GM18505 (cell line): ENCODE measurements at regions not wholly inside any gene's neighbourhood (a gene's known extent, or its start where the extent isn't known, plus 50 kb on each side); places are given as distances from the start of the nearest gene placed in this dataset.
"Not testable (repeated sequence)": the region's sequence is repeated elsewhere in the genome, so short reads cannot be mapped to it uniquely, and the experiment has no call there.

Source experiments
- ATAC-seq: cut with Tn5 transposase; IDR thresholded peaks from one replicate; pipeline ENCODE4 v1.9.1; 2021; ENCODE audit not compliant: unreplicated experiment
- POLR2A ChIP-seq: IDR thresholded peaks from 4 replicates; pipeline ENCODE4 v1.6.1; 2011; ENCODE audit warnings: borderline replicate concordance; ENCODE audit not compliant: insufficient read depth, insufficient read length; ENCODE audit errors: extremely low read depth

DNA sequence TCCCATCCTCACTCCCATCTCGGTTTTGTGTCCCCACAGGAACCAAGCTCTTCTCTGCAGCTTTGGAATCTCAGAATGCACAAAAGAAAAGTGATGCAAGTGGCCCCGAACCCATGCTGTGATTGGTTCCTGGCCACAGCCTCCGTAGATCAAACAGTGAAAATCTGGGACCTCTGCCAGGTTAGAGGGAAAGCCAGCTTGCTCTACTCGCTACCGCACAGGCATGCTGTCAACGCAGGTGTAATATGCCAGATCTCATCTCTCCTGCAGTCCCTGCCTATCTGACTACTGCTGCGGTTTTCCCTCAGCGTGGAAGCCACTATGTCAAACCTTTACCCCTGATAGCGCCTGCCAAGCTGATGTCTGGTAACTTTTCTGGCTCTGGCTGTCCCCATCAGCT is 200.5 kb upstream of the LRRC4C start:
- no peak for ATAC-seq
- no peak for TF ChIP-seq POLR2A

DNA sequence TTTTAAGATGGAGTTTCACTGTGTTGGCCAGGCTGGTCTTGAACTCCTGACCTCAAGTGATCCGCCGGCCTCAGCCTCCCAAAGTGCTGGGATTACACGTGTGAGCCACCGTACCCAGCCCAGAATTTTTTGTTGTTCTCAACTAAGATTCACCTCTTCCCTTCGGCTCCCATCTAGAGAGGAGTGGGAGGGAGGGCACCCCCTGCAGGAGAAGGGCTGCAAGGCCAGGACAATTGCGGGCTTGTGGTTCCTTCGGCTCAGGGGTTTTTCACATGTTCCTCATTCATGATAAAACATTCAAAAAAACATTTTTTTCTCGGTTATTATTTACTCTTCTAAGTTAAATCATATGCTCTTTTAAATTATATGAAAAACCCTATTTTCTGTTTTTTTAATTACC is 201.1 kb upstream of the LRRC4C start:
- TF ChIP-seq POLR2A: no peak
- ATAC-seq: no peak

DNA sequence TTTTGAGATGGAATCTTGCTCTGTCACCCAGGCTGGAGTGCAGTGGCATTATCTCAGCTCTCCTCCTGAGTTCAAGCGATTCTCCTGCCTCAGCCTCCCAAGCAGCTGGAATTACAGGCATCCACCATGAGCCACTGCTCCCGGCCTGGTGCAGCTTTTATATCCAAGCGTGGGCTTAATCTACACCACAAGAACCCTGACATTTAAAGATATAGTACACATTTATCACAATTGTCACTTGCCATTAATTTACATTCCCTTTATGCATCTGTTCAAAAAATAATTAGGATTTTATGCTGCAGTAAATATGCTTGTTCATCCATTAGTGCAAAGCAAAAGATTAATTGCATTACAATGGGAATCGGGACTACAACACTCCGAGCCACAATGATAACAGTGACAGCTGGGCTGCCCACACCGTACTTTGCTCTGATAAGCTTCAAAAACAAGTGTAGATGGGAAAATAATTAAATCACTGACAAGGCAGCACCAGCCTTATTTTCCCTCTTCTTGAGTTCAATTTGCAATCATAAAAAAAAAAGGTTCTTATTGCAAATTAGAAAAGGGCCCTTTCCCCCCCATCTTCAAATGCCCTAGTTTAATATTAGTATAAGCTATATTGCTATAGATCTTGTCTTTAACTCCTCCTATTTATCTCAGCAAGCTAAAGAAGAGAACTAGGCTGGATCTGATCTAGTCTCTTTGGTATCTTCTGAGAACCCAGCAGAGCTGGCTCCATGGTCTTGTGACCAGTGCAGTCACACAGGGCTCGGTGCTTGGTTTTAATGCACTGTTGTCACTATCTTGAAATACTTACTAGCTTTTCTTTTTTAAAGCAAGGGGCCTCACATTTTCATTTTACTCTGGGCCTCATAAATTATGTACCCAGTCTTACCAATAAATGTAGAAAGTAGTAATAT is 206.2 kb upstream of the LRRC4C start:
- no peak for ATAC-seq
- TF ChIP-seq POLR2A: no peak

DNA sequence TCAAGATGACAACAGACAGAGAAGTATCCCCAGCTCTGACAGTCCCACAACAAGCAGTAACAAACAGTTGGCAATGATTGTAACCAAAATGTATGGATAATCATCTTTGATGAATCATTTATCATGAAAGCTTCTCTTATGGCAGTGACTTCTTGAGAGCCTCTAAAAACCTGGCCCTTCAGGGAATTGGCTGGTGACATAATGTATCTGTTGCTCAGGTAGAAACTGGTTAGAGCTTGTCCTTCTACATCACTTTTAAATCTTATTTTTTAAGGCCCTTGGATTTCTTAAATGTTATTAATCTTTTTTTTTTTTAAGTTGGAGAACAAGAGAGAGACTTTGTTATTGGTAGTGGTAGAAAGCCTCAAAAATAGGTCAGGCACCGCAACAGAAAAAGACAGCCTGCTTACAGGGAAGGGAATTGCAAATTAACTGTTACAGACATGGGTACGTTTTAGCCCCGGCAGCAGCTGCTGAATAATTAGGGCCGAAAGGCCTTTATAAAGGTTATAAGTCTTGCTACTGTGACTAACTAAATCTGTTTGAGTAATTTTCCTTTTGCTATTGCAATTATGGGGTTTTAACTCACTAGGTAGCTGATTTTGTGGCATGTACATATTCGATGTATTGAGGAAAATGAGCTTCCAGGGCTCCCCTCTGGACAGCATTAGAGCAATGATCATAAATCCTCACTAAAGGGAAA is 207.7 kb upstream of the LRRC4C start:
- ATAC-seq: no peak
- no peak for TF ChIP-seq POLR2A

DNA sequence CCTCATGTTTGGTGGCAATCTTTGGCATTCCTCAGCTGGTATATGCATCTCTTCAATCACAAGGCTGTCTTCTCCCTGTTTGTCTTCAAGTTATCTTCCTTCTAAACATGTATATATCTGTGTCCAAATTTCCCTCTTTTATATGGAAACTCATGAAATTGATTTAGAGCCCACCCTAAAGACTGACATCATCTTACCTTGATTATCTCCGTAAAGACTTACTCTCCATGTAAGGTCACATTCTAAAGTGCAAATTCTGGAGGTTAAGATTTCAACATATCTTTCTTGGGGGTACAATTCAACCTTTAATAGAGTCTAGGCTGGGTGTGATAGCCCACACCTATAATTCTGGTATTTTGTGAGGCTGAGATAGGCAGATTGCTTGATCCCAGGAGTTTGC is 215.8 kb upstream of the LRRC4C start:
- no peak for TF ChIP-seq POLR2A
- ATAC-seq: no peak

DNA sequence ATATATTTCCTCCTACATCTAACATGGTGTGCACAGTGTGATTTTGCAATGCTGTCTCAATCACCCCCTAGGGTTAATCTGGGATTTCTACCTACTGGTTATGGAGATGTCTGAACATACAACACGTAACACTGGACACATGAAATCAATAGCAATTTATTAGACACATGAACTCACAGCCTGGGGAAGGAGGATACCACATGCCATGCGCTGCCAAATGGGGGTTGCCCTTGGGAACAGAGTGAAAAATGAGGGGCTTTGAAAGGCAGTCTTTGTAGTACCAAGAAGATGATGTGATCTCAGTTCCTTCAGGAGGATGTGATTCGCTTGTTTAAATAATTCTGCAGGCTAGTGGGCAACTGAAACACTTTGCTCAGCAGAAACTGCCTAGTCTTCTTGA is 253.6 kb upstream of the LRRC4C start:
- no peak for TF ChIP-seq POLR2A
- no peak for ATAC-seq

DNA sequence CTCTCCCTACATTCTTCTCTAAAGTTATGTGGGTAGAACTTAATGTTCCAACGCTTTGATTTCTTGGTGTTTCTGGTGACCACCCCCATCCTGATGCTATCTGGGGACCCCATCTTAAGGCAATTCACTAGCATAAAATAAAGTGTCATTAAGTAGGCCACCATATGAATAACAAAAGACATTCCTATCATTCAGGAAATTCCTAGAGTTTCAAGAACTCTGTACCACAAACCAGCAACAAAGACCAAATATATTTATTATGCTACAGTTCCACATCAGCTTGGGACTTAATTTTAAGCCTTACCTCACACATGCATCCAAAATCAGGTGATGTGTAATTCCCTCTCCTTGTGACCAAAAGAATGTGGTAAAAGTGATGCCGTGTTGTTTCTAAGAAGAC is 254.6 kb upstream of the LRRC4C start:
- ATAC-seq: no peak
- TF ChIP-seq POLR2A: no peak

DNA sequence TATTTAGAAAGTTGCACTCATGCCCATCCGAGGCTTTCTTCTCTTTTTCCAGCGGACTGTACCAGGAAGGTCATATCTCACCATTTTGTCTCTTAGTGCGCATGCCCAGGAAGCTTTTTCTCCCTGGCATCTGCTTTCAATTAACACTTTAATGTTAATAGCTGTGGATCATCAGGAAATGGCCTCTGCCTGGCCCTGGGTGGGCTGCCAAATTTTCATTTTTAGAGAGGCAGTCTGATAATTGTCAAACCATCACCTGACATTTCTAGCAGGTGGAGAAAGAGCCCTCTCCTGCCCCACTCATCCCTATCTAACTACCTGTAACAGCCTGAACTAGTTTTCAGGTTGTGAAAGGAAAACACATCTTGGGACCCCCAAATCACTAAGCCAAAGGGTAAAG is 257.4 kb upstream of the LRRC4C start:
- TF ChIP-seq POLR2A: no peak

DNA sequence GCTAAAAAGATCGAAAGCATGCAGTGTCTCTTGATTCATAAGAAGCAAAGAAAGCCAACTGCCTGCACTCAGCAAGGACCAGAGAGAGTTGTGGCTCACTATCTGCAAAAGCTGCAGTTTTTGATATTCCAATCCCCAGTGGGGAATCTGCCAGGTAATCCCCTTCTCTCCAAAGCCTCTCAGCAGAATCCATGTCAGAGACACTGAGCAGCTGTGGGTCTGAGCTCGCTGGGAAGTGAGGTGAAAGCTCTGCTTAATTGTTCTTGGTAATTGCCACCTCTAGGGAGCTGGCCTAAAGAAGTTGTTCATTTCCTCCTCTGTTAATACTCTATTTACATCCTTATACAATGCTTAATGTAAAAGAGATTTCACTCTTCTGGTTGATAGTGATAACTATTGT is 261.3 kb upstream of the LRRC4C start:
- TF ChIP-seq POLR2A: no peak
- no peak for ATAC-seq

More for the DNA sequence above, 257.4 kb upstream of the LRRC4C start:
- ATAC-seq: no peak

DNA sequence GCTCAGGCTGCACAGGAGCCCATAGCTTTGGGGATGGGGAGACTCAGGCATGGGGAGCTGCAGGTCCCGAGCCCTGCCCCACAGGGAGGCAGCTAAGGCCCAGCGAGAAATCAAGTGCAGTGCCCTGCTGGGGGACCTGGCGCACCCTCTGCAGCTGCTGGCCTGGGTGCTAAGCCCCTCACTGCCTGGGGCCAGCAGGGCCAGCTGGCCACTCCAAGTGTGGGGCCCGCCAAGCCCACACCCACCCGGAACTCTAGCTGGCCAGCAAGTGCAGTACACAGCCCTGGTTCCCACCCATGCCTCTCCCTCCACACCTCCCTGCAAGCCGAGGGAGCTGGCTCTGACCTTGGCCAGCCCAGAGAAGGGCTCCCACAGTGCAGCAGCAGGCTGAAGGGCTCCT is 268.7 kb upstream of the LRRC4C start:
- not testable (repeated sequence) for ATAC-seq

DNA sequence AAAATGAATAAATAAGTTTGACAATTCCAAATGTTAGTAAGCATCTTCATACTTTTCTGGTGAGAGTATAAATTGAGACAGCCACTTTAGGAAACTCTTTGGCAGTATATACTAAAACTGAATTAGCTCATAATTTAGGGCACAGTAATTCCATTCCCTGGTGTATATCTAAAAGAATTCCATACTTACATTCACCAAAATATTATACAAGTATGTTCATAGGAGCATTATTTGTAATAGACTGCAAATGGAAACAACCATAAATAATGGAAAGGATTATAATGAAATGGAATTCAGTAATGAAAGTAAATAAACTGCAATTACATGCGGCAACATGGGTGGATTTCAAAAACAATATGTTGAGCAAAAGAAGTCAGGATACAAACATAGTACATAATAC is 315.8 kb upstream of the LRRC4C start:
- TF ChIP-seq POLR2A: no peak
- ATAC-seq: no peak

DNA sequence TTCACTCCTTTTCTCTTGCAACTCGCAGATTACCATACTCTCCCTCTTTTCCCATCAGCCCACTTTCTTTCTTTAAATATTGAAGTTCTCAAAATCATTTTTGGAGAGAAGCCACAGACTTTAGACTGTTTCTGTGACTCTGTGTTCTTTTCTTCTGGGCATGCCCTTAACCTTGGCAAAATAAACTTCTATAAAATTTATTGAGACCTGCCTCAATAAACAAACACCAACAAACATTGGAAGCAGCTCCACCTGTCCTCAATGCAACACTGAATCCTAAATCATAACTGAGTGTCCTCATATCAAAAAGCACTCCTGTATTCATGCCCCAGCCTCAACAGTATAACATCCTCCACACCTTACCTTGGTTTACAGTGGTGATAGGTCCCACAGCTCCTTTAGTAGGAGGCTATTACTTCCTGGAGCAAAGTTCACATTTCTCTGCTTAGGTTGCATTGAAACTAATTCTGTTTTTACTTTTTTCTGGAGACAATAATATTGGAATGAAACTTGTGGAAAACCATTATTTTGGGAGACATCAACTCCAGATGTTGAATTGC is 320.0 kb upstream of the LRRC4C start:
- no peak for TF ChIP-seq POLR2A
- ATAC-seq: no peak

DNA sequence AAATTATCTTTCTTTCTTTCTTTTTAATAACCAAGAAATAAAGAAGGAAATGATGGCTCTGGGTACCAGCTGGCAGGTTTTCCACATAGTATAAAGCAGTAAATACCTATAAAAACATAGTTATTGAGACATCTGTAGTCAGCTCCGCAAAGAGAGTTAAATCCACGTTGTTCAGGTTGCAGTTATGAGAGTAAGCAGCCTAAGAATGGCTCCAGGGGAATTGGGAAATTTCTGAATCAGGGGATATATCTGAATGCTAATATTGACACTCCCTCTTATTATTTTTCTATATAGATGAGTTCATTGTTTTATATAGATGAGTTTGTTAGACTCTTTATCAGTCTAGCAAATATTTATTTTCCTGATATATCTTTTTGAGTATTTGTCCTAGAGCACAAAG is 322.0 kb upstream of the LRRC4C start:
- TF ChIP-seq POLR2A: no peak
- no peak for ATAC-seq

DNA sequence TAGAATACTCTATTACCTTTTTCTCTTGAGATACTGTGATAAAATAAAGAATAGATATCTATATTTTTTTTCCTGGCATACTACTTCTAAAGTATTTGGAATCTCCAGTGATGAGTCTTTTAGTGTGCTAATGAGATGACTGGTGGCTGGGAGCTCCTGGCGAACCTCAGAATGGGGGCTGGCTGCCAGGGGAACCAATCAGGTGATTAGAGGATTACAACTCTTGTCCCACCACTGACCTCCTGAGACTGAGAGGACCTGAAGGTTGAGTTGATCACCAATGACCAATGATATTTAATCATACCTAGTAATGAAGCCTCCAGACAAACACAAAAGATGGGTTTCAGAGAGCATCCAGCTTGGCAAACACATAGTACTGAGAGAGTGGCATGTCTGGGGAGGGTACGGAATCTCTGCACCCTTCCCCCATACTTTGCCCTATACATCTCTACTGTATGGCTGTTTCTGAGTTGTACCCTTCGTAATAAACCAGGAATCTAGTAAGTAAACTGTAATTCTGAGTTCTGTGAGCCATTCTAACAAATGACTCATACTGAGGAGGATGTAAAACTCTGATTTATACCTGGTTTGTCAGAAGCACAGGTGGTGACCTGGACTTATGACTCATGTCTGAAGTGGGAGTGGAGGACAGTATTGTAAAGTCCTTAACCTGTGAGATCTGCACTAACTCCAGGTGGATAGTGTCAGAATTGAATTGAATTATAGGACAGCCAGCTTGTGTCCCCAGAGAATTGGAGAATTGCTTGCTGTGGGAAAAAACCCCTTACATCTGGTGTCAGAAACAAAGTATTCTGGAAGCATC is 325.3 kb upstream of the LRRC4C start:
- no peak for TF ChIP-seq POLR2A
- ATAC-seq: no peak

DNA sequence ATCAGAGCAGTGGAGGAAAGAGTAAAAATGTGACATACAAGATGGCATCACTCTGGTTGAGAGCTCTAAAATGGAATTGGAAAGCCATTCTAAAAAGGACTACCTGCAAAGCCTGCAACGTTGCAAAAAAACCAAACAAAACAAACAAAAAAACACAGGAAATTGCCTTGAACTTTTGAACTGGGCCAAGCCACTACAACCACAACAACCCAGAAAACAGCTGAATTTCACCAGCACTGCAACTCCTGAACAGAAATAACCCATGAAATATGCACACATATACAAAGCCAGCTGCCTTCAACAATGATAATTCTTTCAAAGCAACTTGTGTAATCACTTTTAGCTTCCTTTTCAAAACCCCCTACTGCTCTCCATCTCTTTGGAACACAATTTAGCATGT is 326.6 kb upstream of the LRRC4C start:
- ATAC-seq: no peak
- no peak for TF ChIP-seq POLR2A
